Fibroblast of lung (primary cell): ENCODE measurements at regions not wholly inside any gene's neighbourhood (a gene's known extent, or its start where the extent isn't known, plus 50 kb on each side); places are given as distances from the start of the nearest gene placed in this dataset.

ENCODE experiments used
- CTCF ChIP-seq, 2 donors: IDR thresholded peaks in 1 of 2; conservative IDR thresholded peaks in 1 of 2; 1 replicate in 1 of 2; 2 replicates in 1 of 2; pipeline ENCODE4 v1.5.1; 2011 to 2012; ENCODE audit warnings: low read length in 2 of 2, control low read depth in 1 of 2, inconsistent platforms in 1 of 2, low read depth in 1 of 2, mild to moderate bottlenecking in 1 of 2
- EZH2 ChIP-seq: IDR thresholded peaks from 2 replicates; pipeline ENCODE4 v1.5.1; 2012; ENCODE audit warnings: low read length, control low read depth, mild to moderate bottlenecking; ENCODE audit errors: missing control alignments

- TF ChIP-seq CTCF (conservative IDR thresholded peaks at IDR 0.05 in 1 of 2, IDR thresholded peaks at IDR 0.05 in 1 of 2; ENCODE audit: low read depth in 1 of 2, low read length in 2 of 2): no peak
- TF ChIP-seq EZH2: no peak
These were observed 560.0 kb downstream of the INSC start for GRCh38 chr11:15674756-15675155.
